ENCODE measurements at regions not wholly inside any gene's neighbourhood (a gene's known extent, or its start where the extent isn't known, plus 50 kb on each side); places are given as distances from the start of the nearest gene placed in this dataset.

DNA sequence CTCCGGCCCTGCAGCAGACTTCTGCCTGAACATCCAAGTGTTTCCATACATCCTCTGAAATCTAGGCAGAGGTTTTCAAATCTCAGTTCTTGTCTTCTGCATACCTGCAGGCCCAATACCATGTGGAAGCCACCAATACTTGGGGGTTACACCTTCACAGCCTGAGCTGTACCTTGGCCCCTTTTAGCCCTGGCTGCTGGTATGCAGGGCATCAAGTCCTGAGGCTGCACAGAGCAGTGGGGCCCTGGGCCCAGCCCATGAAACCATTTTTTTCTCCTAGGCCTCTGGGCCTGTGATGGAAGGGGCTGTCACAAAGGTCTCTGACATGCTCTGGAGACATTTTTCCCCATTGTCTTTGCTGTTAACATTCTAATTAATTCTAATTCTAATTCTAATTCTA, 680.6 kb downstream of the ELAVL2 start:
- H3K4ac ChIP-seq (ENCODE audit: low read depth, low read length): no peak overlapping the region
- no peak overlapping the region for H3K9ac ChIP-seq (ENCODE audit: low read depth, low read length)
- H3K4me3 ChIP-seq (ENCODE audit: insufficient read depth, low read depth, low read length): no peak overlapping the region
- no peaks in the 10 kb centered on the region for H3K4me1 ChIP-seq (ENCODE audit: control insufficient read depth, insufficient read depth, low read length)
- H3K36me3 ChIP-seq (ENCODE audit: control insufficient read depth, insufficient read depth, low read length): no peaks in the 10 kb centered on the region
- H3K9me3 ChIP-seq (ENCODE audit: control insufficient read depth, insufficient read depth, low read length): no peaks in the 10 kb centered on the region; the same call in 1 of the 2 replicates
- H3K14ac ChIP-seq (replicated peaks; ENCODE audit: low read depth, low read length): no peak overlapping the region
- no TSS peak for BruUV-seq (replicated peaks)
- dilution Hi-C loops (cut with HindIII; ENCODE audit: low sequenced_read_pairs, unreplicated experiment) (no loop called here), in situ Hi-C loops (cut with MboI; ENCODE audit: low sequenced_read_pairs) (no loop called here), intact Hi-C loops (cut with micrococcal nuclease) (no loop called here)
- H2BK5ac ChIP-seq (ENCODE audit: low read depth, low read length, poor library complexity, severe bottlenecking): no peak overlapping the region
- ChIA-PET CTCF (no interaction called here), POLR2A (ENCODE audit: unreplicated experiment) (no interaction called here)
- no peaks in the 10 kb centered on the region for H3K9me1 ChIP-seq (ENCODE audit: insufficient read depth, low read length)
- H3K56ac ChIP-seq (ENCODE audit: extremely low read depth, insufficient read depth, low read length): no peak overlapping the region
- 50% methylated on average over 1 of the region's 1 CpG; no CpG with 5 or more reads in 1 of the 2 experiments for WGBS, 2 experiments (ENCODE audit: extremely low coverage in 2 of 2, insufficient read length in 1 of 2)
- H2BK20ac ChIP-seq (ENCODE audit: low read depth, low read length): no peak overlapping the region
- no peak for DNase-seq
- no peak overlapping the region for H3K18ac ChIP-seq (ENCODE audit: low read depth, low read length)
- no peak overlapping the region for H2AK5ac ChIP-seq (ENCODE audit: low read depth, low read length)
- H3K79me1 ChIP-seq (ENCODE audit: low read depth in 1 of 2, low read length in 2 of 2): no peaks in the 10 kb centered on the region
- H4K5ac ChIP-seq (ENCODE audit: low read depth, low read length): no peak overlapping the region
- H3K23ac ChIP-seq (ENCODE audit: low read depth, low read length): no peak overlapping the region
- H3K4me2 ChIP-seq (ENCODE audit: low read depth, low read length): no peak overlapping the region
- no peak overlapping the region for H2AK9ac ChIP-seq (replicated peaks; ENCODE audit: low read depth, low read length, poor library complexity)
- H4K91ac ChIP-seq (ENCODE audit: insufficient read depth, low read depth, low read length): no peak overlapping the region
- no peak overlapping the region for H2BK120ac ChIP-seq (ENCODE audit: low read depth, low read length)
- H2AFZ ChIP-seq (replicated peaks; ENCODE audit: low read length, poor library complexity): no peak overlapping the region
- no peak for ATAC-seq (ENCODE audit: low read depth)
- no peak overlapping the region for H4K8ac ChIP-seq (ENCODE audit: low read depth in 2 of 2, low read length in 2 of 2)
- H4K20me1 ChIP-seq (ENCODE audit: insufficient read depth, low read length): no peaks in the 10 kb centered on the region
- H2BK15ac ChIP-seq (ENCODE audit: low read depth, low read length): no peak overlapping the region
- TF ChIP-seq BHLHE40 (IDR thresholded peaks at IDR 0.05; ENCODE audit: low read depth, low read length): no peak
- TF ChIP-seq CEBPB (IDR thresholded peaks at IDR 0.05; ENCODE audit: low read depth, low read length): no peak
- TF ChIP-seq RCOR1 (IDR thresholded peaks at IDR 0.05; ENCODE audit: insufficient replicate concordance, low read length): no peak
- no peak for TF ChIP-seq POLR2A (IDR thresholded peaks at IDR 0.05; ENCODE audit: low read depth, low read length)
- TF ChIP-seq, protein P1, sequence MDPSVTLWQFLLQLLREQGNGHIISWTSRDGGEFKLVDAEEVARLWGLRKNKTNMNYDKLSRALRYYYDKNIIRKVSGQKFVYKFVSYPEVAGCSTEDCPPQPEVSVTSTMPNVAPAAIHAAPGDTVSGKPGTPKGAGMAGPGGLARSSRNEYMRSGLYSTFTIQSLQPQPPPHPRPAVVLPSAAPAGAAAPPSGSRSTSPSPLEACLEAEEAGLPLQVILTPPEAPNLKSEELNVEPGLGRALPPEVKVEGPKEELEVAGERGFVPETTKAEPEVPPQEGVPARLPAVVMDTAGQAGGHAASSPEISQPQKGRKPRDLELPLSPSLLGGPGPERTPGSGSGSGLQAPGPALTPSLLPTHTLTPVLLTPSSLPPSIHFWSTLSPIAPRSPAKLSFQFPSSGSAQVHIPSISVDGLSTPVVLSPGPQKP (IDR thresholded peaks at IDR 0.05; ENCODE audit: borderline replicate concordance, low read depth, low read length): no peak
- TF ChIP-seq CHD1 (IDR thresholded peaks at IDR 0.05; ENCODE audit: low read depth, low read length): no peak
- TF ChIP-seq, protein P2, sequence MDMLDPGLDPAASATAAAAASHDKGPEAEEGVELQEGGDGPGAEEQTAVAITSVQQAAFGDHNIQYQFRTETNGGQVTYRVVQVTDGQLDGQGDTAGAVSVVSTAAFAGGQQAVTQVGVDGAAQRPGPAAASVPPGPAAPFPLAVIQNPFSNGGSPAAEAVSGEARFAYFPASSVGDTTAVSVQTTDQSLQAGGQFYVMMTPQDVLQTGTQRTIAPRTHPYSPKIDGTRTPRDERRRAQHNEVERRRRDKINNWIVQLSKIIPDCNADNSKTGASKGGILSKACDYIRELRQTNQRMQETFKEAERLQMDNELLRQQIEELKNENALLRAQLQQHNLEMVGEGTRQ (IDR thresholded peaks at IDR 0.05; ENCODE audit: low read depth, low read length): no peak
- no peak for TF ChIP-seq NFE2L2 (IDR thresholded peaks at IDR 0.05; ENCODE audit: low read depth, low read length)
- no peak for TF ChIP-seq RFX5 (IDR thresholded peaks at IDR 0.05; ENCODE audit: low read depth, low read length)
- no peak for TF ChIP-seq MAZ (IDR thresholded peaks at IDR 0.05; ENCODE audit: borderline replicate concordance, low read depth, low read length)
- TF ChIP-seq SMC3 (IDR thresholded peaks at IDR 0.05; ENCODE audit: low read depth, low read length): no peak
- TF ChIP-seq, protein P3, sequence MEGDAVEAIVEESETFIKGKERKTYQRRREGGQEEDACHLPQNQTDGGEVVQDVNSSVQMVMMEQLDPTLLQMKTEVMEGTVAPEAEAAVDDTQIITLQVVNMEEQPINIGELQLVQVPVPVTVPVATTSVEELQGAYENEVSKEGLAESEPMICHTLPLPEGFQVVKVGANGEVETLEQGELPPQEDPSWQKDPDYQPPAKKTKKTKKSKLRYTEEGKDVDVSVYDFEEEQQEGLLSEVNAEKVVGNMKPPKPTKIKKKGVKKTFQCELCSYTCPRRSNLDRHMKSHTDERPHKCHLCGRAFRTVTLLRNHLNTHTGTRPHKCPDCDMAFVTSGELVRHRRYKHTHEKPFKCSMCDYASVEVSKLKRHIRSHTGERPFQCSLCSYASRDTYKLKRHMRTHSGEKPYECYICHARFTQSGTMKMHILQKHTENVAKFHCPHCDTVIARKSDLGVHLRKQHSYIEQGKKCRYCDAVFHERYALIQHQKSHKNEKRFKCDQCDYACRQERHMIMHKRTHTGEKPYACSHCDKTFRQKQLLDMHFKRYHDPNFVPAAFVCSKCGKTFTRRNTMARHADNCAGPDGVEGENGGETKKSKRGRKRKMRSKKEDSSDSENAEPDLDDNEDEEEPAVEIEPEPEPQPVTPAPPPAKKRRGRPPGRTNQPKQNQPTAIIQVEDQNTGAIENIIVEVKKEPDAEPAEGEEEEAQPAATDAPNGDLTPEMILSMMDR (conservative IDR thresholded peaks at IDR 0.05; ENCODE audit: low read depth, low read length): no peak
- TF ChIP-seq MXI1 (IDR thresholded peaks at IDR 0.05; ENCODE audit: borderline replicate concordance, low read depth, low read length): no peak
- TF ChIP-seq MAFK (IDR thresholded peaks at IDR 0.05; ENCODE audit: low read depth, low read length): no peak
- TF ChIP-seq FOS (IDR thresholded peaks at IDR 0.05; ENCODE audit: low read depth, low read length): no peak
- TF ChIP-seq RAD21 (IDR thresholded peaks at IDR 0.05; ENCODE audit: low read length): no peak
- H3K27ac ChIP-seq (ENCODE audit: insufficient read depth, low read length): no peak overlapping the region
- H3K27me3 ChIP-seq (ENCODE audit: control insufficient read depth, insufficient read depth, low read length): no peaks in the 10 kb centered on the region

All from IMR-90 (cell line).